ENCODE measurements at regions not wholly inside any gene's neighbourhood (a gene's known extent, or its start where the extent isn't known, plus 50 kb on each side); places are given as distances from the start of the nearest gene placed in this dataset.

DNA sequence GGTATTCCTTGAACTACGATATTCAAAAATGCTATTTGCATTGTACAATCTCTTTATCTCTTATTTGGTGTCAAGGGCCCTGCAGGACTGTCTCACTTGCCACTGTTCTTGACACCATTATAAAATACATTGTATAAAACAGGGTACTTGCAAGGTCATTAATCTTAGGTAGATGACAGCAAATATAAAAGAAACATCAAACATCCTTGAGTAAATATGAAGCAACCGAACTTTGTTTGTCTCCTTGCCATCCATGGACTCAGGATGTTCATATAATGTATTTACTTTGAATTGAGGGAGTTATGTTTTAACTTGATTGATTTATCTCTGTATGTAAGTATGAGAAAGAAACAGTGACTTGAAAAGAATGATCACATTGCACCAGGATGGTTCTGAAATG is 87.3 kb downstream of the UGT2B4 start:
- TF ChIP-seq, protein P1, sequence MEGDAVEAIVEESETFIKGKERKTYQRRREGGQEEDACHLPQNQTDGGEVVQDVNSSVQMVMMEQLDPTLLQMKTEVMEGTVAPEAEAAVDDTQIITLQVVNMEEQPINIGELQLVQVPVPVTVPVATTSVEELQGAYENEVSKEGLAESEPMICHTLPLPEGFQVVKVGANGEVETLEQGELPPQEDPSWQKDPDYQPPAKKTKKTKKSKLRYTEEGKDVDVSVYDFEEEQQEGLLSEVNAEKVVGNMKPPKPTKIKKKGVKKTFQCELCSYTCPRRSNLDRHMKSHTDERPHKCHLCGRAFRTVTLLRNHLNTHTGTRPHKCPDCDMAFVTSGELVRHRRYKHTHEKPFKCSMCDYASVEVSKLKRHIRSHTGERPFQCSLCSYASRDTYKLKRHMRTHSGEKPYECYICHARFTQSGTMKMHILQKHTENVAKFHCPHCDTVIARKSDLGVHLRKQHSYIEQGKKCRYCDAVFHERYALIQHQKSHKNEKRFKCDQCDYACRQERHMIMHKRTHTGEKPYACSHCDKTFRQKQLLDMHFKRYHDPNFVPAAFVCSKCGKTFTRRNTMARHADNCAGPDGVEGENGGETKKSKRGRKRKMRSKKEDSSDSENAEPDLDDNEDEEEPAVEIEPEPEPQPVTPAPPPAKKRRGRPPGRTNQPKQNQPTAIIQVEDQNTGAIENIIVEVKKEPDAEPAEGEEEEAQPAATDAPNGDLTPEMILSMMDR (IDR thresholded peaks at IDR 0.05) = no peak
- TF ChIP-seq ZC3H11A (IDR thresholded peaks at IDR 0.05) (no peak), POLR2A (IDR thresholded peaks at IDR 0.05; ENCODE audit: low read length) (no peak), RAD21 (conservative IDR thresholded peaks at IDR 0.05 in 1 of 2, IDR thresholded peaks at IDR 0.05 in 1 of 2) (no peak), HDAC2 (IDR thresholded peaks at IDR 0.05) (no peak), TP53 (CRISPR knock-in tag; IDR thresholded peaks at IDR 0.05) (no peak), EHMT2 (IDR thresholded peaks at IDR 0.05; ENCODE audit: low read depth) (no peak), REST (IDR thresholded peaks at IDR 0.05) (no peak), MAZ (IDR thresholded peaks at IDR 0.05; ENCODE audit: borderline replicate concordance, low read depth, low read length) (no peak), MAX (IDR thresholded peaks at IDR 0.05) (no peak)

Measured in A549 (cell line).